Right ventricle myocardium superior (tissue), 1 donor: ENCODE measurements at regions not wholly inside any gene's neighbourhood (a gene's known extent, or its start where the extent isn't known, plus 50 kb on each side); places are given as distances from the start of the nearest gene placed in this dataset.
"Not testable (repeated sequence)": the region's sequence is repeated elsewhere in the genome, so short reads cannot be mapped to it uniquely, and the experiment has no call there.

ENCODE experiments used
- ATAC-seq: fragments of 200-7000 bp; cut with Tn5 transposase; one replicate; pipeline ENCODE4 v1.9.1; 2020; ENCODE audit warnings: mild to moderate bottlenecking; ENCODE audit not compliant: poor library complexity
- DNase-seq: peaks from one replicate; pipeline ENCODE4 v3.0.0-alpha.2; 2020
- intact Hi-C: fragments of 100-400 bp; cut with DNase I; formaldehyde crosslinking; loops from one replicate; pipeline ENCODE4 v1.11.2; 2022
- donor health status: DM: no; HTN: yes; CAD: no; lungs with severe emphysema.

DNA sequence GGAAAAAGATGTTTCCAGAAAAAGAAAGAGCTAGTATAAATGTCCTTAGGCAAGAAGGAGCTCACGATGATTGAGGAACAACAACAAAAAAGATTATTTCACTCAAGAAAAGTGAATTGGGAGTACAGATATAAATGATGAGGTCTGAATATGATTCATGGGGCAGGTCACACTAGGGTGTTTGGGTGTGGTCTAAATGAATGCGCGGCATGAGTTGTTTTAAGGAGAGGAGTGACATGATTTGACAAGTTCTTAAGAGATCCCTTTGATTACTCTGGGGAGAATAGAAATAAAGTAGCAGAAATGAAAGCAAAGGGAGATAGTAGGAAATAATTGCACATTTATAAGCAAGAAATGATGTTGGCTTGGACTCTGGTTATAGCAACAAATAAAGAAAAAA, 59.3 kb downstream of the NUTM2D start:
- intact Hi-C loops, ATAC-seq, DNase-seq: not testable (repeated sequence)

DNA sequence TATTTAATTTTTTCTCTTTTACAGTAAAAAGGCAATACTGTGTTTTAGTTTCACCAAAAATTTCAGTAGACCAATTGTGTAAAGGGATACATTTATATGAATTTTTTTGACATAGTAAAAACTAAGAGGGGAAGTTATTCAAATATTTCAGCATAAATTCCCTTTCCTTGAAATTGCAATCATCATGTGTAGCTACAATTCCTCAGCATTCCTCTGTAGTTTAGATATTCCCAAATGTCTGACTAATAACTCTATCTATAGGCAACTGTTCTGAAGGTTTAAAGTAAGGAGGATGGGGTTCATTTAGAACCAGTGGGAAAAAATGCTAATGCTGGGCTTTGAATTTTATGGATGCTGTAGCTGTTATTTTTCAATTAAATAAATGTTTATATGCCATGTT, 65.1 kb downstream of the NUTM2D start:
- DNase-seq, intact Hi-C loops, ATAC-seq: not testable (repeated sequence)

DNA sequence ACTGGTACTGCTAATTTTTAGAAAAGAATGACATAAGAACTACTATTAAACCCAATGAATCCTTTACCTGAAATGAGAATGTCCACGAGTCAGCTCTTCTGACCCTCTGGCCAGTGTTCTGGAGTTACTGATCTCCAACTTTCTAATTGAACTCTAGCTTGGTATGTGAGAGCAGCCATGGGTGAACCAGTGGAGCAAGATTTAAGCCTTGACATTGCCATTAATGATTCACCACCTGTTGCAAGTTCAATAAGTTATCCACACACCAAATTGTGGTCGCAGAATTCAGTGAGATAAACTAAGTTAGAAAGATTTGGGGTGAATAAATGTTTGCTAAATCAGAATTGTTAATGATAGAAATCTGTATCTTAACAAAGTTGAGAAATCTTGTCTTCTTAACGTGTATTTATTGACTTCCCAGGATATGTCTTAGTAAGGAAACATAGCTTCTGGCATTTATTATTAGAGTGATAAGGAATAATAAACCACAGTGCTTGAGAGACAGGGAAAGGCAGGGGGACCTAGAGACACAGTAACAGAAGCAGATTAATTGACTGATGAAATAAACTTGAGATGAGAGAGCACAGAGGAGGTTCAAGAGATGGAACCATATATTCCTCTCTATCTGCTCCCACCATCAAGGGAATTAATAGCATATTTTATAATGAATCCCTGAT, 67.3 kb downstream of the NUTM2D start:
- ATAC-seq, DNase-seq, intact Hi-C loops: not testable (repeated sequence)

DNA sequence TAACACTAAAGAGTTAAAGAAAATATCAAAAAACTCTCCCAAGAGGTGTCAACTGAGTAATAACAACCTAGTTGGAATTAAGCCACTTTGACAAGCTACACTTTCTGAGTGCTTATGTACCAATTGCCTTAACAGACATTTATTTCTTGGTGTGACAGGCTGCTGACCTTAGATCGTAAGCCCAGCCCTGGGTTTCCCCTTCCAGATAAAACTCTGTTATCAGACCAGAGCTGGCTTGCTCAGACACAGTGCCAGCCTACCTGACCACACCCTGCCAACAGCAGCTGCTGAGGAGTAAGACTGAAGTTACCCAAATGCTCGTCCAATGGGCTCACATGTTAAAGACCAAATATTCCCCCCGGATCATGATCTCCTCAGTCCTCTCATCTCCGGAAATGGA, 70.9 kb upstream of the MINPP1 start:
- ATAC-seq, DNase-seq, intact Hi-C loops: not testable (repeated sequence)

DNA sequence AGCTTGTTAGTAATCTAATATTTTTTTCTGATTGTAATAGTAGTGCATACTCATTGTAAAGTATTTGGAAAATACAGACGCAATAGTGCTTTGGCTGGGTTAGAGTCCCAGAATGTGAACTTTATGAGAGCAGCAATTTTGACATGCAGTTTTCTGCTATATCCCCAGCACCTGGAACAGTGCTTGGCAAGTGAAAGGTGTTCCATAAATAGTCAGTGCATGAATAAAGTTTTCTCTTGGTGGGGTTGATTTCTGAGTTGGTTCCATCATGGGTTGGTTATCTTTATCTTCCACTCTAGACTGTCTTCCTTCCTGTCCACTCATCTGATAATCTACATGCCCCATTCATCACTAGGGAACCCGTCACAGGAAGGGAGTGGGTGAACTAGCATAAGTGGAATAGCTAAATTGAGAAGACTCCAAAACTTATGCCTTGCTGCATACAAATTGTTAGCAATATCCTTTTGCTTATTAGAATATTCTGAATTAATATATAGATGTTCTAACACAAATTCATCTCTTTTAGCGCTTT, 69.3 kb upstream of the MINPP1 start:
- ATAC-seq, intact Hi-C loops, DNase-seq: not testable (repeated sequence)

DNA sequence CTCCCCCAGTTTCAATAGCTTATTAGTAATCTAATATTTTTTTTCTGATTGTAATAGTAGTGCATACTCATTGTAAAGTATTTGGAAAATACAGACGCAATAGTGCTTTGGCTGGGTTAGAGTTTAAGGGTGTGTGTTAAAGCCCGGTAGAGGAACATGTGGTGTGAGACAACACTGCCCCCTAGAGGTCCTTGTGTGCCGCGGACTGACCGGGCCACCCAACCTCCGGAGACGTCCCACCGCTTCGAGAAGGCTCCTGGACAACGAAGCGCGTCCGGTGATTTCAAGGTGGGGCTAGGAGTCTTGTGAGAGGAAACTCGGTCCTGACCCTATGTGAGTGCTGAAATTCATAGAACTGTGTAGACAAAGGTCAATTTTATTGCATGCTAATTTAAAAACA, 68.6 kb upstream of the MINPP1 start:
- ATAC-seq (peak; percentile 97), DNase-seq (peak; percentile 40)
- intact Hi-C loops: not testable (repeated sequence)

DNA sequence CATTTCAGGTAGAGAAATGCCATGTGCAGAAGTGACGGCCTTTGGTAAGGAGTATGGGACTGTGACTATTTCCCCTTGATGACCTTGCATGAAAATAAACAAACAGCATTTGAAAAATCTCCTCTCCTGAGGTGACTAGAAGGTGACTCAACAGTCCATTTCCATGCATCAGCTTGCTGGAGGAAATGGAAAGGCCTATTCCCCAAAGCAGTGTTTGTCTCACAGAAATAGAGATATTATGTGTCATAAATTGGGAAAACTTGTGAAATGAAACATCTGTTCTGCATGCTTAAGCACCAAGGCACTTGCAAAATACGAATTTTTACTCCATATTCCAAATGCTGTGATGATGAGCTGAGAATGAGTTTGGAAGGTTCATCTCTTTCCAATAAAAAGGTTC, 67.2 kb upstream of the MINPP1 start:
- peak; percentile 26 for ATAC-seq
- intact Hi-C loops, DNase-seq: not testable (repeated sequence)
